ENCODE measurements at regions not wholly inside any gene's neighbourhood (a gene's known extent, or its start where the extent isn't known, plus 50 kb on each side); places are given as distances from the start of the nearest gene placed in this dataset.

DNA sequence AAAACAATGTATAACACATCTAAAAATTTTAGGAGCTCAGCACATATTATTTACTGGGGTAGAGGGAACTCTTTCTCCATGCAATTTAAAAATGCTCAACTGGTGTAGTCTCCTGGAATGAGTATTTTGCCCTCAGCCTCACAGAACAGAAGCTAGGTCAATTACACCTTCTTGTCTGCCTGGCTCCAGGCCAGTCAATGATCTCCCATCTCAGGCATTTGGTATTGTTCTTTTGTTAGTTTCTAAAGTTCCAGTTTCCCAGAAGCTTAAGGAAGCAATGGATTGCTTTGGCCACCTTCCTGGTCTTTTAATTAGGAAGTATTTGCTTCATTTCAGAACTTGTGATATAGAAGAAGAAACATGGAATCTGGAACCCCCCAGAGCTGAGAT, 360.3 kb upstream of the ASIC2 start:
- no peak for DNase-seq

DNA sequence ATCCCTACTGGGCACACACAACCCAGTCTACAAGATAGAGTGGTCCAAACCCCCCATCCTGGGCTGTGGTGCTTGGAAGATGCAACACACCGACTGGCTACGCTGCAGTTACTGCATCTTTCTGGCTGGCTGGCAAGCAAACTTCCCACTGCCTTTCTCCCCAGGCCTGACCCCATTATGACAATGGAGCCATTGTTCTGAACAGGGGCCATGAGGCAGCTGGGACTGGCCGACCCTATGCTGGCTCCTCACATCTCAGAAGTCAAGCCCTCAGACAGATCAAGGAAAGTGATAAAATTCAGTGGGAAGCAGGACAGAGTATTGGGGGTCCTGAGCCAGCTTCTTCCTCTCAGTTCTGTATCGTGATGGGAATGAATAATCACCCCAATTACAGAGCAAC, 364.1 kb upstream of the ASIC2 start:
- DNase-seq = no peak

DNA sequence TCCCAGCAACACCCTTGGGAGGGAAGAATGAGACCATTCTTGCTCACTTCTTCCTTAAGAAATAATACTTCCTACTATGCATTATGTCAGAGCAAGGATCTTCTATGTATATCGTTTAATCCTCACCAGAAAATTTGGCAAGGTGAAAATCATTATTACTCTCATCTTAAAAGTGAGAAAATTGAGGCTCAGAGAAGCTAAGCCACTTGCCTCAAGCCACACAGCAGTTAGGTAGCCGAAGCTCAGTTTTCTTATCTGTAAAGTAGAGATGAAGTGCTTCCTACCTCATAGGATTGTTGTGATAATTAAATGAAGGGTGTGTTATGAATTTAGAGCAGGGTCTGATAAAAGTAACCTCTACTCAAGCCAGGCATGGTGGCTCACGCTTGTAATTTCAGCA, 368.9 kb upstream of the ASIC2 start:
- DNase-seq = no peak

DNA sequence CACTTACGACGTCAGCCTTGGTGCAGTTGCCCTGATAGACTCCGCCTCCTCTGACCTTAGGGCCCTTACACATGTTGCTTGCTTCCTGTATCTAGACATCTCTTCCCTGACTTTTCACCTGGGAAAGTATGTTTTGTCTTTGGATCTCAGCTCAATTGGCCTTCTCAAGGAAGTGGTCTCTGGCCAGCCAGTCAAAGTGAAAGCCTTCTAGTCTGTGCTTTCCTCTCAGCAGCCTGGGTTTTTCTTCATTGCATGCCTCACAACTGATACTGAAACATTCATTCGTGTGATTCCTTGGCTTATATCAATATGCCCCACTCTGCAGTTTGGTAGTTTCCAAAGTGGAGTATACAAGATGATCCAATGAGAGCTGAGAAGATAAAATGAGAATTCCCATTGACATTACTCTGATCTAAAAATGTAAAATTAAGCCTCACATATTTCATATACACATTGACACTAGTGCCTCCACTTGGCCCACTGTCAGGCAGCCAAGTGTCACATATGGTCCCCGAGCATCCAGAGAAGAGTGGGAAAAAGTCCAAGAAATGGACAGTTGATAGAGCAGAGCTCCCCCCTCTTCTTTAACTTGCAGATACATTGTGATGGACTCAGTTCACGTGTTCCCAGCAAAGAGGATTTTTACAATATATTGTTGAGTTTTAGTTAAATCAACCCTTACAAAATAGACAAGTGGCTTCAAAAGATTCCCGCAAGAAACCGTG, 371.2 kb upstream of the ASIC2 start:
- DNase-seq = no peak

GRCh38 chr17:33667052-33667509, 374.0 kb upstream of the ASIC2 start:
- DNase-seq = no peak

- no peak for DNase-seq
Observed at GRCh38 chr17:33667671-33668070, 374.6 kb upstream of the ASIC2 start.

GRCh38 chr17:33668516-33668915, 375.4 kb upstream of the ASIC2 start:
- DNase-seq = no peak

DNA sequence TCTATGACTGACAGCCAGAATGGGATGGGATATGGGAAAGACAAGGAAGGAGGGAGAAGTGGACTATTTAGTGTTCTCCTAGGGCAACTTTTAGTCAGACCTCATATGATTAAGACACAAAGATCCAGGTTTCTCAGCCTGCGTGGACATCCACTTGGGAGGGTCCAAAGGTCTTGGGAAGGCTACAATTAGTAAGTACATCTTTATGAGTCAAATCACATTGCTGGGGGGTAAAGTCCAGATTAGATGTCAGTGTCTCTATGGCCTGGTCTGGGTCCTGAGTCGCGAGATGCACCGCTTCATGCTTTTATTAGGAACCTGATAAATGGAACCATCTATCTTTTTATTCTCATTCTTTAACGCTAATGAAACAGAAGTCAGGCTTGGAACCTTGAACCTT, 378.4 kb upstream of the ASIC2 start:
- no peak for DNase-seq

DNA sequence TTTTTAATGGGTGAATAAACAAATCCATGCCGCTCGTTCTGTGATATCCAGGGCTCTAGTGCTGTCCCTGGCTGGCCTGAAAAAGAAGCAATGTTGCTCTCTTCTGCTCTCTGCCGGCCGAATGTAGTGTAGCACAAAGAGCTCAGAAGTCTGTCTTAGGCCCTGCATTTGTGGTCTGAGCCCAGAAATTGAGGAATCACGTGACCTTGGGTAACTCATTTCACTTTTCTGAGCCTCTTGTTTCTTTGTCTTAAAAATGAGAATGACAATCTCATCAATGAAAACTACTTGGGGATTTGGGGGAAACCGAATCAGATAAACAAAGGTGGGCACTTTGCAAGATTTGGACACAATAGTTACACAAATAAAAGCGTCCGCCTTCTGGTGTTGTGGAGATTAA, 381.6 kb upstream of the ASIC2 start:
- no peak for DNase-seq

DNA sequence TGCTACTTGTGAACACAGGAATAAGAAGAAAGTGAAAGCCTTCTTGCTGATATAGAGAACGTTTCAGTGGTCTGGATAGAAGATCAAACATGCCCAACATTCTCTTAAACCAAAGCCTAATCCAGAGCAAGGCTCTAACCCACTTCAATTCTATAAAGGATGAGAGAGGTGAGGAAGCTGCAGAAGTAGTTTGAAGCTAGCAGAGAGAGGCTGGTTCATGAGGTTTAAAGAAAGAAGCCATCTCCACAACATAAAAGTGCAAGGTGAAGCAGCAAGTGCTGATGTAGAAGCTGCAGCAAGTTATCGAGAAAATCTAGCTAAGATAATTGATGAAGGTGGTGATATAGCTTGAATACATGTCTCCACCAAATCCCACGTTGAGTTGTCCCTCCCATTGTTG, 383.3 kb upstream of the ASIC2 start:
- no peak for DNase-seq

DNA sequence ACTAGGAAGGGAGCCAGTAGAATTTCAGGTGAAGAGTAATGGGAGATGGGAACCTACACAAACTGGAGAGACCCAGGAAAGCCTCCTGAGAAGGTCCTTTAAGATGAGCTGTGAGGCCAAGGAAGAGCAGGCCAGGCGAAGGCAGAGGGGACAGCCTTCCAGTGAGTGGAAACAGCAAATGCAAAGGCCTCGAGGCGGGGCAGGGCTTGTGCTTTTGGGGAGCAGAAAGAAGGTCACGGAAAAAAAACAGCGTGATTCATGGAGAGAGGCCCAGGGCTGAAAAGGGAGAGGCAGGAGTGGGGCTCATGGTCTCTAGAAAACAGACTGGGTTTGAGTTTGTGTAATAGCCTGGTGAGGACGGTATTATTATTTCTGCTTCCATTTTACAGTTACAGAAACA, 386.5 kb upstream of the ASIC2 start:
- DNase-seq = no peak

DNA sequence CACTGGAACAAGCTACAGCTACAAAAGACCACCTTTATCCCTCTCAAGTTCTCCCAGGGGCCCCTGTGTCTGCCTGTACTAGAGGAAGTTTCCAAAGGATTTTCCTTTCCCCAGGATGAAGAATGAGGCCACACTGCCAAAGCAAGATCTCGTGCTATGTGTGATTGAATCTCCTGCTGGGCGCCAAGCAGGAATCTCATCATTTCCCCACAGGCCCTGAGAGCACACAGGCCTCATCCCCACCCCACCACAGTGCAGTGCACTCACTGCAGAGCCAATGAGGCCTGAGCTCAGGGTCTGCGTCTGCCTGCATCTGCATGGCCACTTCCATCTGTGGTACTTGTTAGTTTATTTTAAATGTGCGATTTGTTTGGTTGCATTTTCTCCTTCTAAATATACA, 387.4 kb upstream of the ASIC2 start:
- no peak for DNase-seq

DNA sequence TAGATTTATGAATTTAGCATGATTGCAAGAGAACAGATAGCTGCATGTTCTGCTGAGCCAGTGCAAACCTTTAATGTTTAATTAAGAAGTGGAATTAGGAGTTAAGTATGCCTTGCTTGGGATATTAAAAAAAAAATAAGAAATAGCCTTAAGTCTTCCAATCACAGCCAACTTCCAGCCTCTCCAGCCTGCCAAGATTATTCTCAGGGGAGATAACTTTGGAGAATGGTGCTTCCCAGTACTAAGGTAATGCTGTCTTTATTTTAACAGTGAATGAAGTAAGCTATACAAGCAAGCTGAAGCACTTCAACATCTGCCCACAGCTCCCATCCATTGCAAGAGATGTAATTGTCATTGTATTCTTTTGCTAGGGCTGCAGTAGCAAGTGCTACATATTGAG, 389.5 kb upstream of the ASIC2 start:
- DNase-seq = no peak

DNA sequence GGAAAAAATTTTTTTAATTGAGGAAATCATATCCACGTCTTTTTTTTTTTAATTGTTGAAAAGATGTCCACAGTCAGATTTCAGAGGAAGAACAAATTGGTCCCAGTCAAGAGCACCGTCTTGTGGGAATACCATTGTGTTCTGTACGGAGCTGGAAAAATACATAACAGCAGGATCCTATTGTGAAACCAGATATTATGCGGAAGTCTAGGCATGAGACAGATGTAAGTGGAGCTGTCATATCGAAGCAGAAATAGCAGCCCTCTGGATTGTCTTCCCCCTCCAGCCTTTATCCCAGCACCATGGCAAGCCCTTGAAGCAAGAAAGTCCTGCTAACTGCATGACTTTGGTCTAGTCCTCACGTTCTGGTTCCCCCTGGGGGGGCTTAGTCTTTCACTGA, 391.6 kb upstream of the ASIC2 start:
- DNase-seq = no peak

GRCh38 chr17:33686171-33686570, 393.1 kb upstream of the ASIC2 start:
- no peak for DNase-seq

DNA sequence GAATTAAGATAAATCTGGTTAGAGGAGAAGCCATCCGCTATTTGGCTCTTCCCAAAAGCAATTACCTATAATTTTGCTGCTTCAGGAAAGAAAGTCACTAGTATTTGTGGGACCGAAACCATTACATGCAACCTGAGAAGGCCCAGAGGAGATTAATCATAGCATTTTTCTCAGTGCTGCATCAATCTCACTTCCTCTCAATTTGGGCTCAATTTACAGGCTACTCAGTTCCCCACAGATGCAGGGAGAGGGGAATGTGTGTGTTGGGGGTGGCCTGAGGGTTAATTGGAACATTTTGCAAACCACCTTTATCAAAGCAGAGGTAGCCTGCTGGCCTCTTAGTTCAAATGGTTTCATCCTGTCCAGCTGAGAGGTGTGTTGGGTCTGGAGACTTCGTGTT, 394.7 kb upstream of the ASIC2 start:
- no peak for DNase-seq

DNA sequence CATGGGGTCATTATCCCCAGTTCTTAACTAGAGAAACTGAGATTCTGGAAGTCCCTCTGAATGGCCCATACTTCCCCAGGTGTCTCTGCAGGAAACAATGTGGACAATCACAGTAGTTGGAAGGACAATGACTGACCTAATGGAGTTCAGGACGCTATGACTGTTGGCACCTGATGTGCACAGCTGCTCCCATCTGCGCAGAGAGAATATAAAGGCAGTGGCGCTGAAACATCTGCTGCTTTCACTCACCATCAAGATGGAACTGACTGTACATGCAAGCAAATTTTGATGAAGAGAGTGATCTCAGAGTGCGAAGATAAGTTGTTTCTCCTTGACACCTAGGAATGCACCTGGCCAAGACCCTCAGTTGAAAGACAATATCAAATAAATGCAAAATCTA, 395.7 kb upstream of the ASIC2 start:
- no peak for DNase-seq

DNA sequence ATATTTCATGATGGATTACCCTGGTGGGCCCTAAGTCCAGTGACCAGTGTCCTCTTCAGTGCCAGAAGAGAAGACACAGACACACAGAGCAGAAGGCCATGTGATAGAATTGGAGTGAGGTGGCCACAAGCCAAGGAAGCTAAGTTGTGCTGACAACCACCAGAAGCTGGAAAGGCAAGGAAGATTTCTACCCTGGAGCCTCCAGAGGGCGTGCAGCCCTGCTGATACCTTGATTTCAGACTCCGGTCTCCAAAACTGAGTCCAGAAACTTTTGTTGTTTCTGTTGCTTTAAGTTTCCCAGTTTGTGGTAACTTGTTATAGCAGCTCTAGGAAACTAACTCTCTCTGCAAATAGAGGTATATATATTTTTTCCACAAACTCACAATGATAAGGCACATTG, 396.6 kb upstream of the ASIC2 start:
- no peak for DNase-seq

GRCh38 chr17:33695431-33695830, 402.3 kb upstream of the ASIC2 start:
- DNase-seq = no peak

DNA sequence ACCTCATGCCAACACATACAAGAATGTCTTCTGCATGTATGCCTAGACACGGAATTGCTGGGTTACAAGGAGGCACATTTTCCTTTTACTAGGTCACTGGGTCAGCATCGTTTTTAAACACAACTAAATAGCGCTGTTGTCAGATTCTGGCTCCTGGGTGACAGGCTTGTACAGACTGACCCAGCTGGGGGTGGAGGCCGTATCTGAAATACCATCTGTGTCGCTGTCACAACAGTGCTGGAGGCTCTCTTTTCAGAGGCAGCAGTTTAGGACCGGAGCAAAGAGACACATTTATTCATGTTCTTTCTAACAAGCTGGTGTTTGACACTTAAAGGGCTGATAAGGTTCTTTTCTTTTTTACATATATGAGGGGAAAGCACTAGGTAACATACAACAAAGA, 403.0 kb upstream of the ASIC2 start:
- DNase-seq = no peak

DNA sequence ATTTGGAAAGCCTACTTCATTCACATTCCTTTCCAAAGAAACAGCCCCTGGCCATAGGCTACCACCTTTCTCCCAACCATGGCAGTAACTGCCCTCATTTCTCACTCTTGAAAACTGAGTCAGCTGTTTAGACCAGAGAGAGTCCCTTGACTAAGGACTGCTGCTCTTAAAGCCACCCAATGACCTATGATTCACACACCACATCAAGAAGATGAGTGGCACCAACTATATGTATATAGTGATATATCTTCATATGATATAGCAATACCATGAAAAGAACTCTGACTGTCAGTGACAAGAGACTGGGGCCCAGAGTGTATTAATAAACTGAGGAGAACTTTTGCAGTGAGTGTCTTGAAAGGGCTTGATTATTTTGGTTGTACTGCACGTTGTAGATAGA, 404.5 kb upstream of the ASIC2 start:
- DNase-seq = no peak

- no peak for DNase-seq
Observed at GRCh38 chr17:33701910-33702309, 408.8 kb upstream of the ASIC2 start.

- no peak for DNase-seq
Observed at GRCh38 chr17:33704856-33705255, 411.8 kb upstream of the ASIC2 start.

DNA sequence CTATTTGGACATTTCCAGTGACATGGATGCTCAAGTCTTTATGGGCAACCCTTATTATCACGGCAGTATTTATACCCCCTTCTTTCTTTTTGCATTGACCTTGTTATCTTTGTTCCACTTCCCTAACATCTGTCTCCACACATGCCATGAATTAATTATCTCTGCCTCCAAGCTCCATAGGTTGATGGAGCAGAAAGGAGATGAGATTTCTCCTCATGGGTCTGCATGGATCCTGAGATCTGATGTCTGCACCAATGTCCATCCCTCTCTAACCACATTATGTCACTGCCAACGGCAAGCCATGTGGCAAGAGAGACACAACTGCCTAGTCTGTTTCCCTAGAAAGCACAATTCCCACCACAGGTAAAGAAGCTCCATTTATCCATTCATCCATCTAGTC, 416.8 kb upstream of the ASIC2 start:
- no peak for DNase-seq

DNA sequence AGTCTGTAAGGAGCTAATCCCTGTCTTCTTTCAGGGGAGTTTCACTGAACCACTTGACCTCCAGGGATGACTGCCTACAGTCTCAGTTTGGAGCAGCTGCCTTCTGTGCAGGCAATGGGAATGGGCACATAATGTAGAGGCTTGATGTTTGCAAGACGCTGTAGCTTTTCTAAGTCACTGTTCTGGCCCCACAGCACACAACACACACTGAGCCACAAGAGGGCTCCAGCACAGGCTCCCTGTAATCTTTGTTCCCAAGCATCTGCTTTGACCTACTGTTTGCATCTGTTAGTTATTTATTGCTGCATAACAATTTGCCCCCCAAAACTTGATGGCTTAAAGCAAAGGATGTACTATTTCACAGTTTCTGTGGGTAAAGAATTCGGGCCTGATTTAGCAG, 419.0 kb upstream of the ASIC2 start:
- DNase-seq = no peak

- DNase-seq = no peak
Observed at GRCh38 chr17:33716957-33717356, 423.9 kb upstream of the ASIC2 start.

Measured in NCI-H2081 treated with DMSO at 0.1 percent for 48 hours (cell line).